ENCODE measurements at regions not wholly inside any gene's neighbourhood (a gene's known extent, or its start where the extent isn't known, plus 50 kb on each side); places are given as distances from the start of the nearest gene placed in this dataset.

GRCh38 chr14:87044807-87045206 is 948.2 kb downstream of the GALC start:
- TF ChIP-seq CTCF (IDR thresholded peaks at IDR 0.05; ENCODE audit: poor library complexity, severe bottlenecking) (no peak), POLR2AphosphoS5 (IDR thresholded peaks at IDR 0.05) (no peak), RAD21 (conservative IDR thresholded peaks at IDR 0.05) (no peak), EZH2 (IDR thresholded peaks at IDR 0.05; ENCODE audit: borderline replicate concordance, insufficient read depth, low read length, poor library complexity, severe bottlenecking) (no peak), MXI1 (conservative IDR thresholded peaks at IDR 0.05; ENCODE audit: poor library complexity, severe bottlenecking) (no peak)
